ENCODE measurements at regions not wholly inside any gene's neighbourhood (a gene's known extent, or its start where the extent isn't known, plus 50 kb on each side); places are given as distances from the start of the nearest gene placed in this dataset.

DNA sequence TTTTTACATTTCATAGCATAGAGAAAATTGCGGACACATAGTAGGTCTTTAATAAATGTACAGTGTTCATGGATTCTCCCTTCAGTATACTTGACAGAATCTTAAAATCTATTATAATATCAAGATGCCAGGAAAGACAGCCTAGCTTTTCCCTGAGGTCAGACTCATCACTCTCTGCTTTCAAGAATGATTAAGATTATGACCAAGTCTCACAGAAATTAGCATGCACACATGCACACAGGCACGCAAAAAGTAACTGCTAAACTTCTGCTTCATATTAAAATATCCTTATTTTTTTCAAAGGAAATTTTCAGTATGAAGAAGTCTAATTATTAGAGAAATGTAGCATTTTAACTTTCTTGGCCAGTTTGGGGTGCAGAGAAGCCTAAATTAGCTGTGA, 493.8 kb upstream of the NECTIN3 start:
- no peaks in the 10 kb centered on the region for H3K27me3 ChIP-seq (ENCODE audit: control insufficient read depth, insufficient read depth, low read length)
- POLR2A ChIA-PET: interaction anchor here (1.4 kb wide), 1 partner anchor 21 kb away, joined by 3 read pairs; no protein-coding TSS in a partner anchor
- CTCF ChIA-PET: no interaction called here

GRCh38 chr3:110579840-110580550, 491.6 kb upstream of the NECTIN3 start:
- DNase-seq (ENCODE audit: low read depth, low spot score): no peak
- no peak for TF ChIP-seq CTCF (IDR thresholded peaks at IDR 0.05; ENCODE audit: low read depth, low read length)
- Histone ChIP-seq H3K4me3 (ENCODE audit: low read depth, low read length) (no peak overlapping the region), H3K27me3 (ENCODE audit: control insufficient read depth, insufficient read depth, low read length) (no peaks in the 10 kb centered on the region), H3K27ac (ENCODE audit: low read depth, low read length) (no peak overlapping the region), H3K9me3 (ENCODE audit: control insufficient read depth, insufficient read depth, low read length) (no peaks in the 10 kb centered on the region)
- ChIA-PET POLR2A (interaction anchor here (1.5 kb wide), 1 partner anchor 13 kb away, joined by 5 read pairs; no protein-coding TSS in a partner anchor), CTCF (no interaction called here)

More for the DNA sequence above, 493.8 kb upstream of the NECTIN3 start:
- H3K9me3 ChIP-seq (ENCODE audit: control insufficient read depth, insufficient read depth, low read length): no peaks in the 10 kb centered on the region; the same call in none of the 2 replicates
- DNase-seq (ENCODE audit: low read depth, low spot score): no peak
- H3K4me3 ChIP-seq (ENCODE audit: low read depth, low read length): no peak overlapping the region
- H3K27ac ChIP-seq (ENCODE audit: low read depth, low read length): no peak overlapping the region
- no peak for TF ChIP-seq CTCF (IDR thresholded peaks at IDR 0.05; ENCODE audit: low read depth, low read length)

DNA sequence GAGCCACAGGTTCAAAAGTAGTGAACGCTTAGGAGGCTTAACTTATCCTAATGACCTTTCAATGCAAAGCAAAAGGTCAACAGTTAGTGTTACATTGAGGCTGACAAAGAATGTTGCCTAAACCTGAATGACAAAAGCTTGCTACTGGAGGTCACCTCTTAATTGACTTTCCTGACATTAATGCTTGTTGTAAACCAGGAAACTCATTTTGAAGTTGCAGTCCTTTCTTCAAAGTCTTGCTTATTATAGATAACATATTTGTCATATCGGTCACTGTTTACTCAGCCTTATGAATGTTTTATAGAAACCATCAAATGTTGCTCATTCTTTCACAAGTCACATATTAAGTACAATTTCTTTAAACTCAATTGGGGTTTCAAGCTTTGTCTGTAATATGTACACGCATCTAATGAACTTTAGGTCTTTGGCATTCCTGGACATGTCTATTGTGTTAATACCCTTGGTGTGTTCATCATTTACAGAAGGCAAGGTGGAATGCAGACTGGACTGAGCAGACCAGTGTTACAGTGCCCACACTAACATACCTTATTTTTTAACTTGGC, 488.2 kb upstream of the NECTIN3 start:
- Histone ChIP-seq H3K4me3 (ENCODE audit: low read depth, low read length) (no peak overlapping the region), H3K9me3 (ENCODE audit: control insufficient read depth, insufficient read depth, low read length) (no peaks in the 10 kb centered on the region), H3K27ac (ENCODE audit: low read depth, low read length) (no peak overlapping the region), H3K27me3 (ENCODE audit: control insufficient read depth, insufficient read depth, low read length) (no peaks in the 10 kb centered on the region)
- no peak for TF ChIP-seq CTCF (IDR thresholded peaks at IDR 0.05; ENCODE audit: low read depth, low read length)
- POLR2A ChIA-PET: no interaction called here
- no peak for DNase-seq (ENCODE audit: low read depth, low spot score)
- CTCF ChIA-PET: no interaction called here

- H3K27me3 ChIP-seq (ENCODE audit: control insufficient read depth, insufficient read depth, low read length): no peaks in the 10 kb centered on the region
- POLR2A ChIA-PET: no interaction called here
- H3K9me3 ChIP-seq (ENCODE audit: control insufficient read depth, insufficient read depth, low read length): no peaks in the 10 kb centered on the region; the same call in 1 of the 2 replicates
- CTCF ChIA-PET: no interaction called here
- TF ChIP-seq CTCF (IDR thresholded peaks at IDR 0.05; ENCODE audit: low read depth, low read length): no peak
- no peak overlapping the region for H3K27ac ChIP-seq (ENCODE audit: low read depth, low read length)
- H3K4me3 ChIP-seq (ENCODE audit: low read depth, low read length): no peak overlapping the region
- DNase-seq (ENCODE audit: low read depth, low spot score): no peak
Measured at GRCh38 chr3:110588906-110589305, 482.7 kb upstream of the NECTIN3 start.

DNA sequence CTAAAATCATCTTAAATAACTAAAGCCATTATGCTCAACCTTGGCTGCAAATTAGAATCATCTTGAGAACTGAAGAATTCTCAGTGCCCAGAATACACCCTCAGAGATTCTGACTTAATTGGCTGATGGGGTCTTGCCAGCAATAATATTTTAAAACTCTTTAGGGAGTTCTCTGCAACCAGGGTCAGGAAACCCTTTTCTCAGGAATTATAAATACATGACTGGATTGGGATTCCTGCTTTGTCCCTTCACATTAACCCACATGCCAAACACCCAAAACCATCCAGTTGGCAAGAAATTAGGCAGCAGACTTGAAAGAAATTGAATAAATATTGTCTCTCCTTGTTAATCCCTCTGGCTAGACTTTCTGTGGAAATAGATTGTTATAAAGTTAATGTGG, 482.3 kb upstream of the NECTIN3 start:
- Histone ChIP-seq H3K9me3 (ENCODE audit: control insufficient read depth, insufficient read depth, low read length) (no peaks in the 10 kb centered on the region; the same call in 1 of the 2 replicates), H3K27me3 (ENCODE audit: control insufficient read depth, insufficient read depth, low read length) (no peaks in the 10 kb centered on the region), H3K27ac (ENCODE audit: low read depth, low read length) (no peak overlapping the region), H3K4me3 (ENCODE audit: low read depth, low read length) (no peak overlapping the region)
- no peak for DNase-seq (ENCODE audit: low read depth, low spot score)
- no peak for TF ChIP-seq CTCF (IDR thresholded peaks at IDR 0.05; ENCODE audit: low read depth, low read length)
- ChIA-PET POLR2A (no interaction called here), CTCF (no interaction called here)

Data from AG04450 (cell line).